Endometrium (tissue), 2 donors: ENCODE measurements at regions not wholly inside any gene's neighbourhood (a gene's known extent, or its start where the extent isn't known, plus 50 kb on each side); places are given as distances from the start of the nearest gene placed in this dataset.

Source experiments
- FAIRE-seq: peaks from 2 replicates; lab custom pipeline; 2012; peaks lifted over from hg19 to GRCh38; lab: Jason Lieb, UNC
- donor health status: control.
- donor health status: control.

- no peak for FAIRE-seq
These were observed 55.7 kb upstream of the FRMD1 start for GRCh38 chr6:168134560-168135201.

- no peak for FAIRE-seq
These were observed 54.9 kb upstream of the FRMD1 start for GRCh38 chr6:168133687-168134559.

GRCh38 chr6:168133168-168133561 is 54.2 kb upstream of the FRMD1 start:
- FAIRE-seq, result no peak

GRCh38 chr6:168132531-168133167 is 53.6 kb upstream of the FRMD1 start:
- FAIRE-seq, result no peak

- FAIRE-seq, result no peak
These were observed 52.7 kb upstream of the FRMD1 start for GRCh38 chr6:168131464-168132415.

- FAIRE-seq, result no peak
These were observed 51.8 kb upstream of the FRMD1 start for GRCh38 chr6:168130697-168131371.

- no peak for FAIRE-seq
These were observed 51.2 kb upstream of the FRMD1 start for GRCh38 chr6:168130168-168130696.

GRCh38 chr6:168129292-168130167 is 50.5 kb upstream of the FRMD1 start:
- FAIRE-seq, result no peak

GRCh38 chr6:168128631-168129291 is 49.7 kb upstream of the FRMD1 start:
- no peak for FAIRE-seq
